ENCODE measurements at regions not wholly inside any gene's neighbourhood (a gene's known extent, or its start where the extent isn't known, plus 50 kb on each side); places are given as distances from the start of the nearest gene placed in this dataset.
"Not testable (repeated sequence)": the region's sequence is repeated elsewhere in the genome, so short reads cannot be mapped to it uniquely, and the experiment has no call there.

- H3K27me3 ChIP-seq (ENCODE audit: control insufficient read depth in 2 of 2, insufficient read depth in 1 of 2, low read length in 1 of 2) = no peaks in the 10 kb centered on the region
- no peak for DNase-seq (ENCODE audit: low read depth in 6 of 9, low spot score in 9 of 9)
- H3K27ac ChIP-seq (ENCODE audit: low read depth in 1 of 2, low read length in 1 of 2) = no peak overlapping the region
- no peaks in the 10 kb centered on the region for H3K9me3 ChIP-seq (ENCODE audit: control insufficient read depth in 2 of 2, insufficient read depth in 1 of 2, low read length in 1 of 2)
- H3K4me1 ChIP-seq (ENCODE audit: control insufficient read depth in 2 of 2, insufficient read depth in 2 of 2, low read length in 2 of 2) = no peaks in the 10 kb centered on the region
- no peaks in the 10 kb centered on the region for H3K36me3 ChIP-seq (ENCODE audit: control insufficient read depth in 2 of 2, insufficient read depth in 2 of 2, low read length in 1 of 2)
- no peak overlapping the region for H3K4me3 ChIP-seq (ENCODE audit: low read length in 2 of 2)
- WGBS = 91% methylated on average over 4 of the region's 4 CpGs
These were observed 71.8 kb upstream of the TEAD1 start for GRCh38 chr11:12602421-12602820.

- Histone ChIP-seq H3K4me3 (ENCODE audit: low read length in 2 of 2) (no peak overlapping the region), H3K36me3 (ENCODE audit: control insufficient read depth in 2 of 2, insufficient read depth in 2 of 2, low read length in 1 of 2) (no peaks in the 10 kb centered on the region), H3K27me3 (ENCODE audit: control insufficient read depth in 2 of 2, insufficient read depth in 1 of 2, low read length in 1 of 2) (no peaks in the 10 kb centered on the region), H3K27ac (ENCODE audit: low read depth in 1 of 2, low read length in 1 of 2) (no peak overlapping the region), H3K4me1 (ENCODE audit: control insufficient read depth in 2 of 2, insufficient read depth in 2 of 2, low read length in 2 of 2) (no peaks in the 10 kb centered on the region), H3K9me3 (ENCODE audit: control insufficient read depth in 2 of 2, insufficient read depth in 1 of 2, low read length in 1 of 2) (no peaks in the 10 kb centered on the region)
- WGBS = 79% methylated on average over 3 of the region's 3 CpGs
- no peak for DNase-seq (ENCODE audit: low read depth in 6 of 9, low spot score in 9 of 9)
These were observed 70.8 kb upstream of the TEAD1 start for GRCh38 chr11:12603143-12604088.

- no peaks in the 10 kb centered on the region for H3K4me1 ChIP-seq (ENCODE audit: control insufficient read depth in 2 of 2, insufficient read depth in 2 of 2, low read length in 2 of 2)
- H3K4me3 ChIP-seq (ENCODE audit: low read length in 2 of 2) = no peak overlapping the region
- WGBS = 97% methylated on average over 1 of the region's 1 CpG
- no peaks in the 10 kb centered on the region for H3K9me3 ChIP-seq (ENCODE audit: control insufficient read depth in 2 of 2, insufficient read depth in 1 of 2, low read length in 1 of 2)
- no peaks in the 10 kb centered on the region for H3K36me3 ChIP-seq (ENCODE audit: control insufficient read depth in 2 of 2, insufficient read depth in 2 of 2, low read length in 1 of 2)
- no peak for DNase-seq (ENCODE audit: low read depth in 6 of 9, low spot score in 9 of 9)
- no peaks in the 10 kb centered on the region for H3K27me3 ChIP-seq (ENCODE audit: control insufficient read depth in 2 of 2, insufficient read depth in 1 of 2, low read length in 1 of 2)
- H3K27ac ChIP-seq (ENCODE audit: low read depth in 1 of 2, low read length in 1 of 2) = no peak overlapping the region
These were observed 69.6 kb upstream of the TEAD1 start for GRCh38 chr11:12604557-12605153.

- H3K9me3 ChIP-seq (ENCODE audit: control insufficient read depth in 2 of 2, insufficient read depth in 1 of 2, low read length in 1 of 2) = no peaks in the 10 kb centered on the region
- WGBS = 85% methylated on average over 2 of the region's 2 CpGs
- no peak overlapping the region for H3K27ac ChIP-seq (ENCODE audit: low read depth in 1 of 2, low read length in 1 of 2)
- no peak overlapping the region for H3K4me3 ChIP-seq (ENCODE audit: low read length in 2 of 2)
- no peak for DNase-seq (ENCODE audit: low read depth in 6 of 9, low spot score in 9 of 9)
- no peaks in the 10 kb centered on the region for H3K36me3 ChIP-seq (ENCODE audit: control insufficient read depth in 2 of 2, insufficient read depth in 2 of 2, low read length in 1 of 2)
- H3K4me1 ChIP-seq (ENCODE audit: control insufficient read depth in 2 of 2, insufficient read depth in 2 of 2, low read length in 2 of 2) = no peaks in the 10 kb centered on the region
- H3K27me3 ChIP-seq (ENCODE audit: control insufficient read depth in 2 of 2, insufficient read depth in 1 of 2, low read length in 1 of 2) = no peaks in the 10 kb centered on the region
These were observed 67.6 kb upstream of the TEAD1 start for GRCh38 chr11:12606597-12606996.

GRCh38 chr11:12608678-12609077 is 65.5 kb upstream of the TEAD1 start:
- H3K9me3 ChIP-seq (ENCODE audit: control insufficient read depth in 2 of 2, insufficient read depth in 1 of 2, low read length in 1 of 2); H3K27me3 ChIP-seq (ENCODE audit: control insufficient read depth in 2 of 2, insufficient read depth in 1 of 2, low read length in 1 of 2); H3K4me3 ChIP-seq (ENCODE audit: low read length in 2 of 2); H3K27ac ChIP-seq (ENCODE audit: low read depth in 1 of 2, low read length in 1 of 2); H3K4me1 ChIP-seq (ENCODE audit: control insufficient read depth in 2 of 2, insufficient read depth in 2 of 2, low read length in 2 of 2); H3K36me3 ChIP-seq (ENCODE audit: control insufficient read depth in 2 of 2, insufficient read depth in 2 of 2, low read length in 1 of 2); DNase-seq (ENCODE audit: low read depth in 6 of 9, low spot score in 9 of 9): not testable (repeated sequence)
- WGBS = 85% methylated on average over 5 of the region's 5 CpGs

- H3K27me3 ChIP-seq (ENCODE audit: control insufficient read depth in 2 of 2, insufficient read depth in 1 of 2, low read length in 1 of 2) = no peaks in the 10 kb centered on the region
- H3K9me3 ChIP-seq (ENCODE audit: control insufficient read depth in 2 of 2, insufficient read depth in 1 of 2, low read length in 1 of 2) = no peaks in the 10 kb centered on the region
- no peak for DNase-seq (ENCODE audit: low read depth in 6 of 9, low spot score in 9 of 9)
- no peak overlapping the region for H3K27ac ChIP-seq (ENCODE audit: low read depth in 1 of 2, low read length in 1 of 2)
- H3K36me3 ChIP-seq (ENCODE audit: control insufficient read depth in 2 of 2, insufficient read depth in 2 of 2, low read length in 1 of 2) = no peaks in the 10 kb centered on the region
- H3K4me1 ChIP-seq (ENCODE audit: control insufficient read depth in 2 of 2, insufficient read depth in 2 of 2, low read length in 2 of 2) = no peaks in the 10 kb centered on the region
- no peak overlapping the region for H3K4me3 ChIP-seq (ENCODE audit: low read length in 2 of 2)
These were observed 62.9 kb upstream of the TEAD1 start for GRCh38 chr11:12611352-12611751.

- Histone ChIP-seq H3K9me3 (ENCODE audit: control insufficient read depth in 2 of 2, insufficient read depth in 1 of 2, low read length in 1 of 2) (no peaks in the 10 kb centered on the region), H3K27ac (ENCODE audit: low read depth in 1 of 2, low read length in 1 of 2) (no peak overlapping the region), H3K27me3 (ENCODE audit: control insufficient read depth in 2 of 2, insufficient read depth in 1 of 2, low read length in 1 of 2) (no peaks in the 10 kb centered on the region), H3K4me1 (ENCODE audit: control insufficient read depth in 2 of 2, insufficient read depth in 2 of 2, low read length in 2 of 2) (no peaks in the 10 kb centered on the region), H3K36me3 (ENCODE audit: control insufficient read depth in 2 of 2, insufficient read depth in 2 of 2, low read length in 1 of 2) (no peaks in the 10 kb centered on the region), H3K4me3 (ENCODE audit: low read length in 2 of 2) (no peak overlapping the region)
- WGBS = 92% methylated on average over 3 of the region's 3 CpGs
- DNase-seq (ENCODE audit: low read depth in 6 of 9, low spot score in 9 of 9) = no peak
These were observed 56.6 kb upstream of the TEAD1 start for GRCh38 chr11:12617632-12618031.

GRCh38 chr11:12618743-12619540 is 55.3 kb upstream of the TEAD1 start:
- Histone ChIP-seq H3K27ac (ENCODE audit: low read depth in 1 of 2, low read length in 1 of 2) (no peak overlapping the region), H3K27me3 (ENCODE audit: control insufficient read depth in 2 of 2, insufficient read depth in 1 of 2, low read length in 1 of 2) (no peaks in the 10 kb centered on the region), H3K9me3 (ENCODE audit: control insufficient read depth in 2 of 2, insufficient read depth in 1 of 2, low read length in 1 of 2) (no peaks in the 10 kb centered on the region), H3K4me1 (ENCODE audit: control insufficient read depth in 2 of 2, insufficient read depth in 2 of 2, low read length in 2 of 2) (no peaks in the 10 kb centered on the region), H3K4me3 (ENCODE audit: low read length in 2 of 2) (no peak overlapping the region), H3K36me3 (ENCODE audit: control insufficient read depth in 2 of 2, insufficient read depth in 2 of 2, low read length in 1 of 2) (no peaks in the 10 kb centered on the region)
- no peak for DNase-seq (ENCODE audit: low read depth in 6 of 9, low spot score in 9 of 9)
- WGBS = 95% methylated on average over 2 of the region's 2 CpGs

GRCh38 chr11:12623869-12624268 is 50.4 kb upstream of the TEAD1 start:
- WGBS = 0% methylated on average over 1 of the region's 1 CpG
- H3K27me3 ChIP-seq (ENCODE audit: control insufficient read depth in 2 of 2, insufficient read depth in 1 of 2, low read length in 1 of 2) = no peaks in the 10 kb centered on the region
- H3K4me1 ChIP-seq (ENCODE audit: control insufficient read depth in 2 of 2, insufficient read depth in 2 of 2, low read length in 2 of 2) = no peaks in the 10 kb centered on the region

More at GRCh38 chr11:12623869-12624268, 50.4 kb upstream of the TEAD1 start:
- no peaks in the 10 kb centered on the region for H3K9me3 ChIP-seq (ENCODE audit: control insufficient read depth in 2 of 2, insufficient read depth in 1 of 2, low read length in 1 of 2)
- no peak overlapping the region for H3K27ac ChIP-seq (ENCODE audit: low read depth in 1 of 2, low read length in 1 of 2)
- H3K36me3 ChIP-seq (ENCODE audit: control insufficient read depth in 2 of 2, insufficient read depth in 2 of 2, low read length in 1 of 2) = no peaks in the 10 kb centered on the region
- no peak for DNase-seq (ENCODE audit: low read depth in 6 of 9, low spot score in 9 of 9)
- H3K4me3 ChIP-seq (ENCODE audit: low read length in 2 of 2) = no peak overlapping the region

Data from thymus (tissue), 11 donors.